ENCODE measurements at regions not wholly inside any gene's neighbourhood (a gene's known extent, or its start where the extent isn't known, plus 50 kb on each side); places are given as distances from the start of the nearest gene placed in this dataset.
"Not testable (repeated sequence)": the region's sequence is repeated elsewhere in the genome, so short reads cannot be mapped to it uniquely, and the experiment has no call there.

GRCh38 chr1:101371259-101371658 lies 134.4 kb downstream of the S1PR1 start:
- Mint-ChIP-seq H3K27me3 (no peaks in the 10 kb centered on the region), H3K36me3 (peaks cover 6% of the 10 kb centered on the region), H3K4me1 (no peaks in the 10 kb centered on the region), H3K9me3 (peaks cover 0 to 5% (median 0%) of the 10 kb centered on the region in 3 donors), H3K4me3 (no peak overlapping the region), H3K27ac (no peak overlapping the region)

- Mint-ChIP-seq H3K4me3 (no peak overlapping the region), H3K9me3 (peaks cover 0 to 5% (median 0%) of the 10 kb centered on the region in 3 donors), H3K4me1 (peaks cover 1 to 3% (median 2%) of the 10 kb centered on the region in 3 donors), H3K36me3 (peaks cover 6% of the 10 kb centered on the region), H3K27ac (no peak overlapping the region), H3K27me3 (no peaks in the 10 kb centered on the region)
Observed at GRCh38 chr1:101373570-101373969, 136.8 kb downstream of the S1PR1 start.

- not testable (repeated sequence) for H3K36me3 Mint-ChIP-seq, H3K4me3 Mint-ChIP-seq, H3K27me3 Mint-ChIP-seq, H3K27ac Mint-ChIP-seq, H3K9me3 Mint-ChIP-seq
- H3K4me1 Mint-ChIP-seq = peaks cover 10 to 17% (median 16%) of the 10 kb centered on the region in 3 donors
Observed at GRCh38 chr1:101375448-101375847, 138.6 kb downstream of the S1PR1 start.

DNA sequence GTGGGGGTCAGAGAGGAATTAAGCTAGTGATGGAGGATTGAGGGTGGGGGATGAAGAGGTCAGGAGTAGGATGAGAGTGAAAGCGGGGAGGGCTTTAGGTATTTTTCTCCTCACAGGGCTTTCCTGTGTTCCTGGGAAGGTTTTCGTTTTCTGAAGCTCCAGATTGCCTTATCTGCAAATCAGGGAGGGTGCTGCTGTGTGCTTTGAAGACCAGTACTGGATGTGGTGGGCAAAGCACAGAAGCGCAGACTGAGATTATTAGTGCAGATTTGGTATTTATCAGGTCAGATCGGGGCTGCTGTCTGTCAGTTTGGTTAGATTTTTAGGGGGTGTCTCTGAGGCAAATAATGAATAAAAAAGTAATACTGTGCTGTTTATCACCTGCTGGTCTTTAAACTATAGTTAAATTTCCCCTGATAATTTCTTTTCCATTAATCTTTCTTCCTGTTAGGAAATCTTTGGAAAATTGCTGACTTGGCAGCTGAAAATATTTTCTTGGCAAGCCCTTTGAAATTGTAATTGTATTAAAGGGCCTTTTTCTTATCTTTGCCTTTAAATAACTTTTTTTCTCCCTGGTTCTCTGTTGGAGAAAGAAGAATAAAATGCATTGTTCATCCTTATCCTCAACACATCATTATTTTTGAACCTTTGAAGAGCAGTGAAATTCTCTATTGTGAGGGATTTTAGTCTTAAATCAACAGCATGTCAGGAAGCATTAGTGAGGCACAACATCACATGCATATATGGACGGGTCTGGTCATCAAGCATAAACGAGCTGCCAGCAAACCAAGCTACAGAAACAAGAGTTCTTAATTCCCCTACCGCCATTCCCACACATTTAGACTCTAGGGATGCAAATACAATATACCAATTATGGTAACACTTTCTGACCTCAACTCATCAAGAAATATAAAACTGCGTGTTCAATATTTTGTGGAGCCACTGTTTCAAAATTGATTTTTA lies 139.6 kb downstream of the S1PR1 start:
- Mint-ChIP-seq H3K27ac (no peak overlapping the region), H3K4me3 (peak overlapping the region in 1 of 4 donors; percentile 65), H3K27me3 (no peaks in the 10 kb centered on the region), H3K4me1 (peaks cover 16 to 21% (median 20%) of the 10 kb centered on the region in 3 donors), H3K9me3 (peaks cover 0 to 5% (median 0%) of the 10 kb centered on the region in 3 donors), H3K36me3 (peaks cover 6% of the 10 kb centered on the region)

GRCh38 chr1:101377084-101377835 lies 140.4 kb downstream of the S1PR1 start:
- Mint-ChIP-seq H3K27ac (no peak overlapping the region), H3K9me3 (peaks cover 0 to 5% (median 0%) of the 10 kb centered on the region in 3 donors), H3K4me3 (no peak overlapping the region), H3K36me3 (peaks cover 6% of the 10 kb centered on the region), H3K27me3 (no peaks in the 10 kb centered on the region), H3K4me1 (peaks cover 16 to 23% (median 20%) of the 10 kb centered on the region in 3 donors)

DNA sequence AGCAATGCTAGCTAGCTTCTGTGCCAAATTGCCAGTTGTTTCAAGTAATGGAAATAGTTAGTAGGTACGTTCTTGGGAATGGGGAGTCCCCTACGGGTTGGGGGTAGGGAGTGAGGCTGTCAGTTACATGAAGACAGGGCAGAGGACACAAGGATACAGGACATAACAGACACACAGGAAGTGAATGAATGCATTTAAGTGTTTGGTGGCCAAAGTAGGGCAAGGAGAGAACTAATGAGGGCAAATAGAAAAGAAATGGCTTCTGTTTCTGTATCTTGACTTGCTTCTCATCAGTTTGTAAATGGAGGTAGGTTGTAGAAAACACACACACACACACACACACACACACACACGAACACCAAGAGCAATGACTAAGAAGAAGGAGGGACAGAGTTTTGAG lies 142.2 kb downstream of the S1PR1 start:
- no peaks in the 10 kb centered on the region for H3K27me3 Mint-ChIP-seq
- peak overlapping the region in 2 of 4 donors; percentile 1 to 20 for H3K4me3 Mint-ChIP-seq
- H3K9me3 Mint-ChIP-seq = no peaks in the 10 kb centered on the region
- H3K27ac Mint-ChIP-seq = no peak overlapping the region
- H3K4me1 Mint-ChIP-seq = peaks cover 19 to 24% (median 20%) of the 10 kb centered on the region in 3 donors
- no peaks in the 10 kb centered on the region for H3K36me3 Mint-ChIP-seq

DNA sequence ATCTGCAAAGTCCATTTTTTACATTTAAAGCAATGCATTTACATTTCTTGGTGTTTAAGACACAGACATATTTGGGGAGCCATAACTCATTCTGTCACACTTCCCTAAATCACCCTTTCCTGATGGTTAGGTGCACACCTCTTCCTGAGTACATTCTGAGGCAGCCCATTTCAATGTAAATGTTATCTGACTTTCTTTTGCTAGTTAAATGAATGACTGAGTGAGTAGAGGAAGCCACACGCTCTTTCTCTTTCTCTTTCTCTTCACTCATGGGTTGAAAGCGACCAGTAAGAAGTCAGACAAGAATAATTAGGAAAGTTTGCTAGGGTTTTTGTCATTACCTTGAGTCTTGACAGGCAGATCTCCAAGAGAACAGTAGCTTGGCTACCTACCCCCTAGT lies 143.1 kb downstream of the S1PR1 start:
- H3K9me3 Mint-ChIP-seq = no peaks in the 10 kb centered on the region
- peak overlapping the region; percentile 13 to 42 (median 13) for H3K27ac Mint-ChIP-seq
- H3K4me3 Mint-ChIP-seq = peak overlapping the region in 3 of 4 donors; percentile 0 to 69 (median 13)
- peaks cover 19 to 24% (median 20%) of the 10 kb centered on the region in 3 donors for H3K4me1 Mint-ChIP-seq
- H3K36me3 Mint-ChIP-seq = no peaks in the 10 kb centered on the region
- no peaks in the 10 kb centered on the region for H3K27me3 Mint-ChIP-seq

DNA sequence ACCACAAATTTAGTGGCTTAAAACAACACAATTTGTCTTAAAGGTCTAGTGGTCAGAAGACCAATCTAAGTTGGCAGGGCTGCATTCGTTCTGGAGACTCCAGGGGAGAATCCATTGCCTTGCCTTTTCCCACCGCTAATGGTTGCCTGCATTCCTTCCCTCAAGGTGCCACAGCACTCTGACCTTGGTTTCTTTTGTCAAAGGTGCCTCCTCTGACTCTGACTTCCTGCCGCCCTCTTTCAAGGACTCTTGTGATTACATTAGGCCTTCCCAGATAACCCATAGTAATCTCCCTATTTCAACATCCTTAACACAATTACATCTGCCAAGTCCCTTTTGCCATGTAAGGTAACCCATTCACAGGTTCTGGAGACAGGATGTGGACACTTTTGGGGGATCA lies 145.3 kb downstream of the S1PR1 start:
- Mint-ChIP-seq H3K27me3 (no peaks in the 10 kb centered on the region), H3K27ac (no peak overlapping the region), H3K4me3 (no peak overlapping the region), H3K9me3 (peaks cover 3 to 8% (median 3%) of the 10 kb centered on the region in 3 donors), H3K36me3 (no peaks in the 10 kb centered on the region), H3K4me1 (peaks cover 19 to 28% (median 23%) of the 10 kb centered on the region in 3 donors)

DNA sequence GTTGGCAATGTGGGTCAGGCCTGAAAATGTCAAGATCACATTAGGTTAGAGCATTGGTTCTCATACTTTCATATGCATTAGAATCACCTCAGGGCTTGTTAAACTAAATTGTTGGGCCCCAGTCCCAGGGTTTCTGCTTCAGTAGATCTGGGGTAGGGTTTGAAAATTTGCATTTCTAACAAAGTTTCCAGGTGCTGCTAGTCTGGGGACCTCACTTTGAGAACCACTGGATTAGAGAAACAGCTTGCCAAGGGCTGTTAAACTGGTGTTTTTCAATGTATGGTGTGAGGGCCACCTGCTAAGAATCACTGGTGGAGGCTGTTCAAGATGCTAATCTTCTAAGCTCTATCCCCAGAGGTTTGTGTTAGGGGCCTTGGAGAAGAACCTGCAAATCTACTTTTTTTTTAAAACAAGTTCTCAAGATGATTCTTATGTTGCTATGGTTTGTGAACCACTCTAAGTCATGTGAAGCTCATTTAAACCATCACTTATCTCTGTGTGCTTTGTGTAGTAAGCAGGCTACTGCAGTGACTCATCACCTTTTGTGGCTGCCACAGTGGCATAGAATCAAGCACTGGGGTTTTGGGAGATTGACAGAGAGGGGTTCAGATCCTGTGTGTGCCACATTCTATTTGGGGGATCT lies 152.2 kb downstream of the S1PR1 start:
- H3K4me1 Mint-ChIP-seq = peaks cover 22 to 35% (median 25%) of the 10 kb centered on the region in 3 donors
- H3K9me3 Mint-ChIP-seq = peaks cover 3 to 17% (median 3%) of the 10 kb centered on the region in 3 donors
- H3K36me3 Mint-ChIP-seq = no peaks in the 10 kb centered on the region
- peak overlapping the region in 3 of 4 donors; percentile 11 to 76 (median 17) for H3K4me3 Mint-ChIP-seq
- H3K27ac Mint-ChIP-seq = peak overlapping the region; percentile 53 to 78 (median 76)
- H3K27me3 Mint-ChIP-seq = no peaks in the 10 kb centered on the region

GRCh38 chr1:101389547-101389929 lies 152.7 kb downstream of the S1PR1 start:
- H3K4me3 Mint-ChIP-seq = peak overlapping the region in 2 of 4 donors; percentile 17 to 84
- H3K36me3 Mint-ChIP-seq = no peaks in the 10 kb centered on the region
- peaks cover 22 to 35% (median 25%) of the 10 kb centered on the region in 3 donors for H3K4me1 Mint-ChIP-seq
- peaks cover 3 to 17% (median 3%) of the 10 kb centered on the region in 3 donors for H3K9me3 Mint-ChIP-seq
- H3K27ac Mint-ChIP-seq = peak overlapping the region; percentile 53 to 78 (median 55)
- H3K27me3 Mint-ChIP-seq = no peaks in the 10 kb centered on the region

GRCh38 chr1:101392552-101392951 lies 155.7 kb downstream of the S1PR1 start:
- Mint-ChIP-seq H3K4me3 (no peak overlapping the region), H3K27ac (no peak overlapping the region)

GRCh38 chr1:101394041-101394440 lies 157.2 kb downstream of the S1PR1 start:
- H3K27me3 Mint-ChIP-seq = no peaks in the 10 kb centered on the region
- peaks cover 10 to 20% (median 20%) of the 10 kb centered on the region in 3 donors for H3K4me1 Mint-ChIP-seq
- peaks cover 0 to 9% (median 0%) of the 10 kb centered on the region in 3 donors for H3K9me3 Mint-ChIP-seq
- no peak overlapping the region for H3K4me3 Mint-ChIP-seq
- no peak overlapping the region for H3K27ac Mint-ChIP-seq
- H3K36me3 Mint-ChIP-seq = no peaks in the 10 kb centered on the region

More at GRCh38 chr1:101392552-101392951, 155.7 kb downstream of the S1PR1 start:
- Mint-ChIP-seq H3K9me3 (peaks cover 0 to 9% (median 0%) of the 10 kb centered on the region in 3 donors), H3K4me1 (peaks cover 21 to 32% (median 25%) of the 10 kb centered on the region in 3 donors), H3K27me3 (no peaks in the 10 kb centered on the region), H3K36me3 (no peaks in the 10 kb centered on the region)

DNA sequence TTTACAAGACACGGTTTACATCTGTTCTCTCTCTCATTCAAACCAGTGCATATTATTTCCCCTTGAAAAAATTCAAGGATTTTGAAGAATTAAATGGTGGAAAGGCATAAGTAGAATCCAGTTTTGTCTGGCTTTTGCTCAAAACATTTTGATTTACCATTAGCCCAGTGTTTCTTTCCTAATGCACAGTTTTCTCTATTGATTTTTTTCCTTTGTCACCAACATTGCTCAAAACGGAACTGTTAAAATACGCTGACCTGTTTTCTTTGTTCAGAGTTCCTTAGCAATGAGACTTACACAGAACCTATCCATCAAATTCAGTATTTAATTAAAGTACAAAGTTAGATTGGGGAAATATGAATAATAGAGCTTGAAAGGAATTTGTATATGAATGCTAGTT lies 162.4 kb downstream of the S1PR1 start:
- H3K27ac Mint-ChIP-seq = no peak overlapping the region

GRCh38 chr1:101406271-101406670 lies 169.5 kb downstream of the S1PR1 start:
- Mint-ChIP-seq H3K27me3 (no peaks in the 10 kb centered on the region), H3K9me3 (no peaks in the 10 kb centered on the region), H3K4me3 (no peak overlapping the region), H3K4me1 (peaks cover 40 to 47% (median 43%) of the 10 kb centered on the region in 3 donors), H3K36me3 (peaks cover 4% of the 10 kb centered on the region), H3K27ac (no peak overlapping the region)

More for the DNA sequence above, 162.4 kb downstream of the S1PR1 start:
- Mint-ChIP-seq H3K9me3 (no peaks in the 10 kb centered on the region), H3K27me3 (no peaks in the 10 kb centered on the region), H3K4me1 (peaks cover 0 to 6% (median 0%) of the 10 kb centered on the region in 3 donors), H3K4me3 (no peak overlapping the region), H3K36me3 (no peaks in the 10 kb centered on the region)
